ENCODE measurements at regions not wholly inside any gene's neighbourhood (a gene's known extent, or its start where the extent isn't known, plus 50 kb on each side); places are given as distances from the start of the nearest gene placed in this dataset.

DNA sequence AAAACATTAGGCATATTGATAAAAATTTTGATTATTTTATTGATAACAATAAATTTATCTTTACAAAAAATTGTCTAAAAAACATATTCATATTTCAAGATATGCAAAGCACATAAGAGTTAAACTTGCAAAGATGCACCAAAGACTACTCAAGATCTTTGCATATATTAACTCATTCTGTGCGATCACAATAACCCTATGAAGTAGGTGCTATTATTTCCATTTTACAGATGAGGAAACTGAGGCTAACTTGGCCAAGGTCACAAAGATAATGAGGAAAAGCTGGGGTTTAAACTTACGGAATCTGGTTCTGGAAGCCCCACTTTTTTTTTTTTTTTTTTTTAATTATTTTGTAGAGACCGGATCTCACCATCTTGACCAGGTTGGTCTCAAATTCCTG is 94.4 kb upstream of the SERTAD2 start (continued):
- TF ChIP-seq GLIS3 (CRISPR knock-in tag; IDR thresholded peaks at IDR 0.05): no peak
- no peak for TF ChIP-seq ZNF565 (CRISPR knock-in tag; conservative IDR thresholded peaks at IDR 0.05; ENCODE audit: low read depth)

GRCh38 chr2:64748561-64748960 is 94.8 kb upstream of the SERTAD2 start:
- no peak for ATAC-seq
- no peak for TF ChIP-seq OSR1 (CRISPR knock-in tag; IDR thresholded peaks at IDR 0.05)
- no peak for TF ChIP-seq ZC3H10 (CRISPR knock-in tag; IDR thresholded peaks at IDR 0.05)

GRCh38 chr2:64749446-64749845 is 95.7 kb upstream of the SERTAD2 start:
- TF ChIP-seq ZFP3 (CRISPR knock-in tag; IDR thresholded peaks at IDR 0.05) (no peak), PPARA (CRISPR knock-in tag; IDR thresholded peaks at IDR 0.05; ENCODE audit: borderline replicate concordance) (no peak), ZC3H10 (CRISPR knock-in tag; IDR thresholded peaks at IDR 0.05) (no peak), RARB (CRISPR knock-in tag; IDR thresholded peaks at IDR 0.05) (no peak), PATZ1 (CRISPR knock-in tag; IDR thresholded peaks at IDR 0.05; ENCODE audit: borderline replicate concordance) (no peak), TCF4 (CRISPR knock-in tag; IDR thresholded peaks at IDR 0.05; ENCODE audit: borderline replicate concordance) (no peak), CSDC2 (CRISPR knock-in tag; IDR thresholded peaks at IDR 0.05) (no peak), TSHZ2 (CRISPR knock-in tag; IDR thresholded peaks at IDR 0.05) (no peak), ISL1 (CRISPR knock-in tag; IDR thresholded peaks at IDR 0.05) (no peak), ESRRG (CRISPR knock-in tag; IDR thresholded peaks at IDR 0.05) (no peak), GLIS3 (CRISPR knock-in tag; IDR thresholded peaks at IDR 0.05) (no peak), ZNF70 (CRISPR knock-in tag; IDR thresholded peaks at IDR 0.05) (no peak), POU6F1 (CRISPR knock-in tag; IDR thresholded peaks at IDR 0.05; ENCODE audit: borderline replicate concordance, low read depth) (no peak), OSR1 (CRISPR knock-in tag; IDR thresholded peaks at IDR 0.05) (no peak)
- TF ChIP-seq, protein P1, sequence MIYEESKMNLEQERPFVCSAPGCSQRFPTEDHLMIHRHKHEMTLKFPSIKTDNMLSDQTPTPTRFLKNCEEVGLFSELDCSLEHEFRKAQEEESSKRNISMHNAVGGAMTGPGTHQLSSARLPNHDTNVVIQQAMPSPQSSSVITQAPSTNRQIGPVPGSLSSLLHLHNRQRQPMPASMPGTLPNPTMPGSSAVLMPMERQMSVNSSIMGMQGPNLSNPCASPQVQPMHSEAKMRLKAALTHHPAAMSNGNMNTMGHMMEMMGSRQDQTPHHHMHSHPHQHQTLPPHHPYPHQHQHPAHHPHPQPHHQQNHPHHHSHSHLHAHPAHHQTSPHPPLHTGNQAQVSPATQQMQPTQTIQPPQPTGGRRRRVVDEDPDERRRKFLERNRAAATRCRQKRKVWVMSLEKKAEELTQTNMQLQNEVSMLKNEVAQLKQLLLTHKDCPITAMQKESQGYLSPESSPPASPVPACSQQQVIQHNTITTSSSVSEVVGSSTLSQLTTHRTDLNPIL (CRISPR knock-in tag; IDR thresholded peaks at IDR 0.05; ENCODE audit: low read depth): no peak
- ATAC-seq: no peak

DNA sequence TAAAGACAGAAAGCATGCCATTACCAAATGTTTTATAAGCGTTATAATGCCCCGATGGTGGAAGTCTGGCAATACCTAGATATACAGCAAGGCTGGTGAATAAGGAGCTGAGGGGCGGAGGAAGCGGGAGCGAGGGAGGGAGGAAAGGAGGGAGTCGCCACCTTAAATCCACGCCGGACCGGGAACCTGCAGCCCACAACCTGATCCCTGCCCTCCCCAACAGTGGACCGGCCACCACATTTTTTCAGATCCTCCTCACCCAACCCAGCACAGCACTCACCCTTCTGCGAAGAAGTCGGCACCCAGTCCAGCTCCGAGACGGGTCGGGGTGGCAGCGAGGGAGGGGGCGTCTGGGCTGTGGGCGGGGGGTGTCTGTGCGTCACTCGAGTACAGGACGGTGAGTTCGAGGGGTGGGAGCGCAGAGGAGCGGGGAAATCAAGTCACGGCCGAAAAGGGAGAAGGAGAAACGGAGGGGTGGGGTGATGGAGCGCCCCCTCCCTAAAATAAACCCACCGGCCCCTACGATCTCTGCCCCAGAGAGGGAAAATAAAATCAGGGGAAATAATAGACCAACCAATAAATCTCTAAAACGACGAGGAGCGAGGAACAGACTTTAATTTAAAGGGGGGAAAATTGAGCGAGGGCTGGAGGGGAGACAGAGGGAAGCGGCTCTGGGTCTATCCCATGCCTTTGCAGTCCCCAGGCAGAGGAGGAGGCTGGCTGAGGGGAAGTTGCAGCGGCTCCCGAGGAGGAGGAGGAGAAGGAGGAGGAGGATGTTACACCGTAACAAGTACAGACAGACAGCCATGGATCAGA is 96.5 kb upstream of the SERTAD2 start:
- TF ChIP-seq PATZ1 (CRISPR knock-in tag; IDR thresholded peaks at IDR 0.05; ENCODE audit: borderline replicate concordance): no peak
- TF ChIP-seq ZNF8 (CRISPR knock-in tag; IDR thresholded peaks at IDR 0.05): peak; percentile 95
- peak; percentile 20; the same call in 1 of the 2 replicates for TF ChIP-seq TSHZ2 (CRISPR knock-in tag; IDR thresholded peaks at IDR 0.05)
- ATAC-seq: peak; percentile 14

Data from SK-N-SH treated with all-trans-retinoic acid at 6 μM for 48 hours (cell line).